ENCODE measurements at regions not wholly inside any gene's neighbourhood (a gene's known extent, or its start where the extent isn't known, plus 50 kb on each side); places are given as distances from the start of the nearest gene placed in this dataset.

GRCh38 chr14:97224016-97224415, 426.8 kb downstream of the VRK1 start:
- TF ChIP-seq POLR2A (IDR thresholded peaks at IDR 0.05), result no peak
- no peak for TF ChIP-seq CTCF (IDR thresholded peaks at IDR 0.05)
- TF ChIP-seq EP300 (IDR thresholded peaks at IDR 0.05), result no peak
